GM12891 (cell line): ENCODE measurements at regions not wholly inside any gene's neighbourhood (a gene's known extent, or its start where the extent isn't known, plus 50 kb on each side); places are given as distances from the start of the nearest gene placed in this dataset.
A peak's percentile ranks its signal among the peaks of the same experiment; 100 is the strongest.

Source experiments
- DNase-seq: peaks from one replicate; pipeline ENCODE4 v3.0.0; 2011; ENCODE audit warnings: low spot score; ENCODE audit not compliant: insufficient read length
- FAIRE-seq: peaks from 2 replicates; lab custom pipeline; 2011; peaks lifted over from hg19 to GRCh38; lab: Jason Lieb, UNC
- PAX5 ChIP-seq: IDR thresholded peaks from 2 replicates; pipeline ENCODE4 v1.6.1; 2011; ENCODE audit warnings: low read length, moderate library complexity, mild to moderate bottlenecking; ENCODE audit not compliant: insufficient read depth, severe bottlenecking
- POLR2A ChIP-seq: IDR thresholded peaks from 2 replicates; pipeline ENCODE4 v1.6.1; 2011; ENCODE audit warnings: low read depth, low read length, control low read depth
- POLR2AphosphoS5 ChIP-seq: IDR thresholded peaks from 2 replicates; pipeline ENCODE4 v1.6.1; 2011; ENCODE audit warnings: low read depth, low read length, control low read depth
- POU2F2 ChIP-seq: IDR thresholded peaks from 2 replicates; pipeline ENCODE4 v1.6.1; 2011; ENCODE audit warnings: low read depth, mild to moderate bottlenecking, control low read depth, low read length, moderate library complexity
- SPI1 ChIP-seq: IDR thresholded peaks from 2 replicates; pipeline ENCODE4 v1.6.1; 2011; ENCODE audit warnings: low read depth, low read length, control low read depth
- TAF1 ChIP-seq: IDR thresholded peaks from 2 replicates; pipeline ENCODE4 v1.6.1; 2011; ENCODE audit warnings: low read depth, low read length, control low read depth

- FAIRE-seq: no peak
- no peak for TF ChIP-seq POLR2A
- no peak for TF ChIP-seq SPI1
- no peak for TF ChIP-seq PAX5
- no peak for TF ChIP-seq TAF1
- TF ChIP-seq POU2F2: no peak
- TF ChIP-seq POLR2AphosphoS5: no peak
- no peak for DNase-seq
Observed at GRCh38 chr2:175576875-175577274, 395.4 kb upstream of the ATP5MC3 start.

GRCh38 chr2:175576270-175576669 is 394.8 kb upstream of the ATP5MC3 start:
- no peak for FAIRE-seq
- TF ChIP-seq PAX5 (no peak), SPI1 (no peak), TAF1 (no peak), POLR2AphosphoS5 (no peak), POLR2A (no peak), POU2F2 (no peak)
- no peak for DNase-seq

GRCh38 chr2:175575346-175576258 is 394.1 kb upstream of the ATP5MC3 start:
- TF ChIP-seq POLR2AphosphoS5 (no peak), TAF1 (no peak), POLR2A (no peak), POU2F2 (peak; percentile 46; the same call in 1 of the 2 replicates), PAX5 (no peak)
- FAIRE-seq (no peak), DNase-seq (peak; percentile 13)

GRCh38 chr2:175574069-175574468 is 392.6 kb upstream of the ATP5MC3 start:
- FAIRE-seq (no peak), DNase-seq (no peak)
- no peak for TF ChIP-seq POU2F2
- TF ChIP-seq SPI1: no peak
- TF ChIP-seq TAF1: no peak
- no peak for TF ChIP-seq PAX5
- no peak for TF ChIP-seq POLR2A
- TF ChIP-seq POLR2AphosphoS5: no peak

GRCh38 chr2:175571078-175571653 is 389.7 kb upstream of the ATP5MC3 start:
- no peak for FAIRE-seq
- no peak for TF ChIP-seq TAF1
- no peak for TF ChIP-seq PAX5
- TF ChIP-seq POLR2A: no peak
- no peak for TF ChIP-seq POU2F2
- no peak for DNase-seq

GRCh38 chr2:175568109-175568730 is 386.7 kb upstream of the ATP5MC3 start:
- no peak for DNase-seq
- TF ChIP-seq POLR2AphosphoS5 (no peak), PAX5 (no peak)
- FAIRE-seq: no peak

GRCh38 chr2:175567435-175568061 is 386.0 kb upstream of the ATP5MC3 start:
- FAIRE-seq: no peak
- DNase-seq: no peak
- TF ChIP-seq PAX5: no peak
- no peak for TF ChIP-seq POLR2AphosphoS5
- no peak for TF ChIP-seq TAF1
- no peak for TF ChIP-seq POLR2A

GRCh38 chr2:175560521-175561169 is 379.1 kb upstream of the ATP5MC3 start:
- FAIRE-seq: no peak
- TF ChIP-seq TAF1 (no peak), SPI1 (no peak), POLR2A (no peak), POU2F2 (no peak), PAX5 (no peak), POLR2AphosphoS5 (no peak)
- no peak for DNase-seq

- no peak for TF ChIP-seq POU2F2
- no peak for TF ChIP-seq POLR2AphosphoS5
- no peak for TF ChIP-seq POLR2A
- DNase-seq (no peak), FAIRE-seq (no peak)
Observed at GRCh38 chr2:175559613-175560012, 378.1 kb upstream of the ATP5MC3 start.
